ENCODE measurements at regions not wholly inside any gene's neighbourhood (a gene's known extent, or its start where the extent isn't known, plus 50 kb on each side); places are given as distances from the start of the nearest gene placed in this dataset.
A peak's percentile ranks its signal among the peaks of the same experiment; 100 is the strongest.

DNA sequence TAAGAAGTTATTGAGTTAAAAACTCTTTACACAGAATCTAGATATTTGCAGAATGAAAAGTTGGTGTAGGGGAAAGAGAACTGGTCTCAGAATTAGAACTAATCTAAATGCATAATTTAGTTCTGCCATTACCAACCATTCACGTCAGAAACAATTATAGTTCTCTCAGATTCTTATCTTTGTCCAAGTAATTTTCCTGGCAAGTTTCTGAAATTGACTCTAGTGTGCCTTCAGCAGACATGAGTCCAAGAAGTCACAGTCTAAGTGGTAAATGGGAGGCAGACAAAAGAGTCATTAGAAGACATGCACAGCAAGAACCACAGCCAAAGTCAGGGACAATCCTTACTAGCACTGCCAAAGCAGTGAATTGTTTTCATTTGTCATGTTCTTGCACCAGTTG lies 1870.1 kb downstream of the LRRC4C start:
- Mint-ChIP-seq H3K9me3 (no peaks in the 10 kb centered on the region), H3K27ac (no peak overlapping the region), H3K27me3 (ENCODE audit: low read depth, poor library complexity) (no peaks in the 10 kb centered on the region), H3K4me3 (no peak overlapping the region), H3K36me3 (ENCODE audit: low read depth) (no peaks in the 10 kb centered on the region), H3K4me1 (no peaks in the 10 kb centered on the region)
- DNase-seq: no peak
- no peak for TF ChIP-seq CTCF (IDR thresholded peaks at IDR 0.05)

- Mint-ChIP-seq H3K9me3 (no peaks in the 10 kb centered on the region), H3K36me3 (ENCODE audit: low read depth) (no peaks in the 10 kb centered on the region), H3K4me3 (no peak overlapping the region), H3K27me3 (ENCODE audit: low read depth, poor library complexity) (no peaks in the 10 kb centered on the region), H3K4me1 (no peaks in the 10 kb centered on the region), H3K27ac (no peak overlapping the region)
- DNase-seq: no peak
- no peak for TF ChIP-seq CTCF (IDR thresholded peaks at IDR 0.05)
These were observed 1873.4 kb downstream of the LRRC4C start for GRCh38 chr11:39586036-39586435.

- no peak for TF ChIP-seq CTCF (IDR thresholded peaks at IDR 0.05)
- no peak for DNase-seq
- Mint-ChIP-seq H3K27me3 (ENCODE audit: low read depth, poor library complexity) (no peaks in the 10 kb centered on the region), H3K4me3 (no peak overlapping the region), H3K36me3 (ENCODE audit: low read depth) (no peaks in the 10 kb centered on the region), H3K4me1 (no peaks in the 10 kb centered on the region), H3K27ac (no peak overlapping the region), H3K9me3 (peaks cover 8% of the 10 kb centered on the region)
These were observed 1888.4 kb downstream of the LRRC4C start for GRCh38 chr11:39571081-39571480.

DNA sequence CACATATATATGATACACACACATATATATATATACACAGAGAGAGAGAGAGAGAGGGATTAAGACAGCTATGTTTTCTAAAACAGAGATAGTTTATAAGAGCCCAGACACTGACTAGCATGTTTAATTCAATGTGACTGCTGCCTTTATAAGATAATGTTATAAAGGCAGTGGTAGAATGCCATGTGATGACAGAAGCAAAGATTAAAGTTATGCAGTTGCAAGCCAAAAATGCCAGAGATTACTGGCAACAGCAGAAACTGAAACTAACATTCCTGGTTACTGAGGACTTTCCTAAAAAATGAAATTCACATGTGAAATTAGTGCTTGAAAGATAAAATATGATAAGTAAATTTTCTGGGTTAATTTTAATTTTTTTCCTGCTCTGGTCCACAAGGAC lies 1888.9 kb downstream of the LRRC4C start:
- H3K4me3 Mint-ChIP-seq: no peak overlapping the region
- no peak for DNase-seq

DNA sequence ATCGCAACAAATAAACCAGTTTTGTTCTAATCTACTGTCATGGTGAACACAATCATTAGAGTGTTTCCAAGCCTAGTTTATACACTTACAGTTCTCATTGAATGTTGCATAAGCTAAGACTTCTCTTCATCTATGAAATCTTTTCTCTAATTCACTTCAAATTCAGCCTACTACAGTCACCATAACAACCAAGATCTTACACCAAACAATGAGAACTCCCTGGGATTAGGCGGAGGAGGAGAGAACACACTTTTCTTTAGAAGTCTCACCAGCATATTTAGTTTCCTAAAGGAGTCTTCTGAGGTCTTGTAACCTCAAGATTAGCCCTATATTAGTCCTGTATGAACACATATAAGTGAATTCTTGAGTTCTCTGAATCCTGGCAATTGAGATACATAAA lies 1889.7 kb downstream of the LRRC4C start:
- Mint-ChIP-seq H3K27ac (peak overlapping the region; percentile 10), H3K4me1 (no peaks in the 10 kb centered on the region), H3K9me3 (peaks cover 15% of the 10 kb centered on the region), H3K27me3 (ENCODE audit: low read depth, poor library complexity) (no peaks in the 10 kb centered on the region), H3K4me3 (no peak overlapping the region), H3K36me3 (ENCODE audit: low read depth) (no peaks in the 10 kb centered on the region)
- DNase-seq: no peak
- no peak for TF ChIP-seq CTCF (IDR thresholded peaks at IDR 0.05)

More for the DNA sequence above, 1888.9 kb downstream of the LRRC4C start:
- TF ChIP-seq CTCF (IDR thresholded peaks at IDR 0.05): no peak
- no peak overlapping the region for H3K27ac Mint-ChIP-seq
- peaks cover 8% of the 10 kb centered on the region for H3K9me3 Mint-ChIP-seq
- H3K27me3 Mint-ChIP-seq (ENCODE audit: low read depth, poor library complexity): no peaks in the 10 kb centered on the region
- H3K36me3 Mint-ChIP-seq (ENCODE audit: low read depth): no peaks in the 10 kb centered on the region
- H3K4me1 Mint-ChIP-seq: no peaks in the 10 kb centered on the region

DNA sequence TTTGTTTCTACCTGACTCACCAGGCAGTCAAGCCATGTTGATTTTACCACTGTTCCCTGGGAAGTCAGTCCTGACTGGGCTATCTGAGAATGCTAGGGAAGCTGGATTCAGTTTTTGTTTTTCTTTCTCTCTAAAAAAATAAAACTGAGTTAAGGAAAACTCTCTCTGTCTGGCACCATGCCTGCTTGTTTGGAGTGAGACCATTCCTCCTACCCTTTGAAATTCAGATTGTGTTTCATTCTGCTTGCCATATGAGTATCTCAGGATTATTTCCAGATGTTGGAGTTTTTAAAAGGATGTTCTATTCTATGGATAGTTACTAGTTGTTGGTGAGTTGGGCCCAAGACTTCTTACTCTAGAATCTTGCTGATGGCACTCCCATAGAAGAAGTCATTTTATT lies 1917.0 kb downstream of the LRRC4C start:
- no peak for DNase-seq
- TF ChIP-seq CTCF (IDR thresholded peaks at IDR 0.05): no peak
- H3K36me3 Mint-ChIP-seq (ENCODE audit: low read depth): no peaks in the 10 kb centered on the region
- no peaks in the 10 kb centered on the region for H3K27me3 Mint-ChIP-seq (ENCODE audit: low read depth, poor library complexity)
- no peak overlapping the region for H3K27ac Mint-ChIP-seq
- peaks cover 28% of the 10 kb centered on the region for H3K9me3 Mint-ChIP-seq
- no peak overlapping the region for H3K4me3 Mint-ChIP-seq
- H3K4me1 Mint-ChIP-seq: no peaks in the 10 kb centered on the region

Data from nephron progenitor cell (in vitro differentiated cells).